ENCODE measurements at regions not wholly inside any gene's neighbourhood (a gene's known extent, or its start where the extent isn't known, plus 50 kb on each side); places are given as distances from the start of the nearest gene placed in this dataset.

GRCh38 chr15:81858136-81858535 lies 187.7 kb downstream of the MEX3B start:
- Histone ChIP-seq H3K4me1 (ENCODE audit: insufficient read depth, low read length) (no peaks in the 10 kb centered on the region), H3K9ac (ENCODE audit: low read depth, low read length) (no peak overlapping the region), H3K4me2 (ENCODE audit: insufficient read depth, low read length) (no peak overlapping the region), H3K9me3 (ENCODE audit: insufficient read depth, low read length, severe bottlenecking) (no peaks in the 10 kb centered on the region), H3K27ac (ENCODE audit: low read length) (no peak overlapping the region), H3K4me3 (ENCODE audit: low read depth in 1 of 2, low read length in 2 of 2) (no peak overlapping the region), H3K27me3 (ENCODE audit: insufficient read depth, low read length, poor library complexity) (no peaks in the 10 kb centered on the region), H2AFZ (ENCODE audit: low read depth, low read length) (no peak overlapping the region), H4K20me1 (ENCODE audit: insufficient read depth, low read length) (no peaks in the 10 kb centered on the region), H3K36me3 (ENCODE audit: insufficient read depth, low read length) (no peaks in the 10 kb centered on the region), H3K79me2 (ENCODE audit: insufficient read depth, low read length) (no peaks in the 10 kb centered on the region)
- no peak for DNase-seq
- TF ChIP-seq EZH2 (IDR thresholded peaks at IDR 0.05; ENCODE audit: borderline replicate concordance, low read depth, low read length, severe bottlenecking) (no peak), CTCF (IDR thresholded peaks at IDR 0.05; ENCODE audit: borderline replicate concordance, extremely low read depth, low read length, poor library complexity, severe bottlenecking) (no peak)
- no peak for ATAC-seq (ENCODE audit: insufficient read depth, low read depth)

- Histone ChIP-seq H2AFZ (ENCODE audit: low read depth, low read length) (no peak overlapping the region), H3K9me3 (ENCODE audit: insufficient read depth, low read length, severe bottlenecking) (no peaks in the 10 kb centered on the region), H3K4me1 (ENCODE audit: insufficient read depth, low read length) (no peaks in the 10 kb centered on the region), H3K27me3 (ENCODE audit: insufficient read depth, low read length, poor library complexity) (no peaks in the 10 kb centered on the region), H3K27ac (ENCODE audit: low read length) (no peak overlapping the region), H3K79me2 (ENCODE audit: insufficient read depth, low read length) (no peaks in the 10 kb centered on the region), H4K20me1 (ENCODE audit: insufficient read depth, low read length) (no peaks in the 10 kb centered on the region), H3K4me2 (ENCODE audit: insufficient read depth, low read length) (no peak overlapping the region), H3K4me3 (ENCODE audit: low read depth in 1 of 2, low read length in 2 of 2) (no peak overlapping the region), H3K9ac (ENCODE audit: low read depth, low read length) (no peak overlapping the region), H3K36me3 (ENCODE audit: insufficient read depth, low read length) (no peaks in the 10 kb centered on the region)
- no peak for DNase-seq
- no peak for ATAC-seq (ENCODE audit: insufficient read depth, low read depth)
- TF ChIP-seq EZH2 (IDR thresholded peaks at IDR 0.05; ENCODE audit: borderline replicate concordance, low read depth, low read length, severe bottlenecking) (no peak), CTCF (IDR thresholded peaks at IDR 0.05; ENCODE audit: borderline replicate concordance, extremely low read depth, low read length, poor library complexity, severe bottlenecking) (no peak)
Measured at GRCh38 chr15:81856634-81857026, 189.2 kb downstream of the MEX3B start.

GRCh38 chr15:81856001-81856633 lies 189.7 kb downstream of the MEX3B start:
- no peaks in the 10 kb centered on the region for H3K9me3 ChIP-seq (ENCODE audit: insufficient read depth, low read length, severe bottlenecking)
- no peak overlapping the region for H3K4me2 ChIP-seq (ENCODE audit: insufficient read depth, low read length)
- no peak for TF ChIP-seq CTCF (IDR thresholded peaks at IDR 0.05; ENCODE audit: borderline replicate concordance, extremely low read depth, low read length, poor library complexity, severe bottlenecking)
- TF ChIP-seq EZH2 (IDR thresholded peaks at IDR 0.05; ENCODE audit: borderline replicate concordance, low read depth, low read length, severe bottlenecking) = no peak
- no peaks in the 10 kb centered on the region for H3K27me3 ChIP-seq (ENCODE audit: insufficient read depth, low read length, poor library complexity)
- H3K9ac ChIP-seq (ENCODE audit: low read depth, low read length) = no peak overlapping the region
- H3K4me1 ChIP-seq (ENCODE audit: insufficient read depth, low read length) = no peaks in the 10 kb centered on the region
- H2AFZ ChIP-seq (ENCODE audit: low read depth, low read length) = no peak overlapping the region
- no peak overlapping the region for H3K27ac ChIP-seq (ENCODE audit: low read length)
- no peaks in the 10 kb centered on the region for H4K20me1 ChIP-seq (ENCODE audit: insufficient read depth, low read length)
- ATAC-seq (ENCODE audit: insufficient read depth, low read depth) (no peak), DNase-seq (no peak)
- no peak overlapping the region for H3K4me3 ChIP-seq (ENCODE audit: low read depth in 1 of 2, low read length in 2 of 2)
- no peaks in the 10 kb centered on the region for H3K79me2 ChIP-seq (ENCODE audit: insufficient read depth, low read length)
- H3K36me3 ChIP-seq (ENCODE audit: insufficient read depth, low read length) = no peaks in the 10 kb centered on the region

Measured in DND-41 (cell line).